HG02884 (cell line): ENCODE measurements at regions not wholly inside any gene's neighbourhood (a gene's known extent, or its start where the extent isn't known, plus 50 kb on each side); places are given as distances from the start of the nearest gene placed in this dataset.

Source experiments
- ATAC-seq: cut with Tn5 transposase; IDR thresholded peaks from one replicate; pipeline ENCODE4 v1.9.1; 2021; ENCODE audit warnings: mild to moderate bottlenecking, moderate library complexity; ENCODE audit not compliant: unreplicated experiment

DNA sequence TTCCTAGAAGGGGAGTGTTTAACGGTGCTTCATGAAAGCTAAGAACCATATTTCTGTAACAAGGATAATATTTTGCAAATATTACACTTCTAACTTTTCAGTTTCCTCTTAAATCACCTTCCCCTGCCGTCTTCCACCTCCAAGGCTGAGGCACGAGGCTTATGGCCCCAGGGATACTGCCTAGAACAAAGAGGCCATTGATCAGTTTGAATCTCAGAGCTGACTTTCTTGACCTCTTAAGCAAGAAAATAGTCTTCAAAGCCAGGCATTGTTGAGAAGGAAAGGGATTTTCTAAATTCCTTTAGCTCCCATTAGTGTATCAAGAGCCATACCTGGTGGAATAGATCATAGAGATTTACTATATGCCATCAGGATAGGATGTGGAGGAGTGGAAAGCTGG is 566.2 kb downstream of the BNC2 start:
- no peak for ATAC-seq

DNA sequence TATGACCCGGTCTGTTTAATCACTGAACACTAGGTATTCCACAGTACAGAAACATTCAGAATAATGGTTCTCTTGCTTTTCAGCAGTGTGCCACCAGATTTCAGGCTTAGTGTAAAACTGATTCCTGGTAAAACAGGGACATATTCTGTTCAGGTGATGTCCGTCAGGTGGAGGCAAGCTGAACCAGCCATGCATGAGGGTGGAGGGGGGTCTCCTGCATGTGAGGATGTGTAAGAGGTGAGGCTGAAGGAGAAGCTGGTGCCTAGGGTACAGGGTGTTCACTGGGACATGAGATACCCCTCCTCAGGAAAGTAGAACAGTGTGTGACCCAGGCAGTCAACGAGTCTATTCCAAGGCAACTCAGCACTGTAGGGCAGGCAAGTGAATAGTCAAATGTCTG is 563.9 kb downstream of the BNC2 start:
- no peak for ATAC-seq

DNA sequence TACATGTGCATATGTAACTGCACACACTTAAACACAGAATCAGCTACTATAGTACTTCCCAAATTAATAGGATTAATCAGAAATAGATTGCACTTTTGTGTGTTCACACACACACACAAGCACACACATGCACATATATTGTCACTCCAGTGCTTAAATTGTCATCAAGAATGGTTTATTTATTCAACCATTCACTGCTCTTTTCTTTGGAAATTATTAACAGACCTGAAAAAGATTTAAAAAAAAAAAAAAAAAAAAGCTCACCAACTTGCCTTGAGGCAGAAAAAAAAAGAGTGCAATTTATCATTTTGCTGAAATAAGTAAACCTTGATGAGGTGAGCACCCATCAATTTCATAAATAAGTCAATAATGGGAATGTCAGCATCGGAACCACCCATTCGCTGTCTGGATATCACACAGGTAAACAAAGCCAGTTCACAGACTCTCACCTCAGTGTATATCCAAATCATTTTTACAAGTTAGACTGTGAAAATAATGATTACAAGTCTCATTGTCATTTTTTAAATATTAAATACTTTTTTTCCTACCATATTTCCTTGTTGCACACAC is 562.8 kb downstream of the BNC2 start:
- no peak for ATAC-seq

DNA sequence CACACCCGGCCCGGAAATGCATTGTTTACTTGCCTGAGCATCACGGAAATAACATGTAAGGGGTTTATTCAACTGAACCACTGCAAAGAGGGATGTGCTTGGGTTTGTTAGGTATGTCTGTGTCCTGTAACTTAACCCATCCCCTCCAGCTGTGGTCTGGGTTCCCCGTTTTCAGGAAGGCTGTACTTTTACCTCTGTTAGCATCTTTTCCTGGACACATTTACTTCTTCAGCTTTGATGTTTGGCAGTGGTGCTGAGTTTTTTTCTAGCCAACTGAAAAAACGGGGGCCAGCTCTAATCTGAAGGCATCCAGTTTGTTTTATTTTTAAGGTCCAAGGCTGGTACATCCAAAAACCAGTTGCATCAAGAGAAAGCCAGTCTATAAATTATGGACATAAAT is 561.8 kb downstream of the BNC2 start:
- ATAC-seq: no peak

DNA sequence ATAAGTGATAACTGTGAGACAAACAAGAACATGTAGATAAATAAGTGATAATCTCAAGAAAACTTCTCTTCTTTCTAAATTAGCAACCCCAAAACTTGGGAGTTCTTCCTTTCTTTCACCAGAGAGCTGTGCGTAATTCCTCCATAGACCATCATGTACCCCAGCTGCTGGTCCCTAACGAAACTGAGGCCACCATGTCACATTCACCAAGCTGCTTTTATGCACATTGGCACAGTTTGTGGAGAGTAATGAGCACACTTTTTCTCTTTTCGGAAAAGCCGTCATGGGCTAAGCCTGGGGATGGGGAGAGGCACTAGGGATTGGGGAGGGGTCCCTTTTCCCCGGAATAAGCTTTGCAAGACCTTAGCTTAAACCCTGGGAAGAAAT is 561.4 kb downstream of the BNC2 start:
- ATAC-seq: no peak

DNA sequence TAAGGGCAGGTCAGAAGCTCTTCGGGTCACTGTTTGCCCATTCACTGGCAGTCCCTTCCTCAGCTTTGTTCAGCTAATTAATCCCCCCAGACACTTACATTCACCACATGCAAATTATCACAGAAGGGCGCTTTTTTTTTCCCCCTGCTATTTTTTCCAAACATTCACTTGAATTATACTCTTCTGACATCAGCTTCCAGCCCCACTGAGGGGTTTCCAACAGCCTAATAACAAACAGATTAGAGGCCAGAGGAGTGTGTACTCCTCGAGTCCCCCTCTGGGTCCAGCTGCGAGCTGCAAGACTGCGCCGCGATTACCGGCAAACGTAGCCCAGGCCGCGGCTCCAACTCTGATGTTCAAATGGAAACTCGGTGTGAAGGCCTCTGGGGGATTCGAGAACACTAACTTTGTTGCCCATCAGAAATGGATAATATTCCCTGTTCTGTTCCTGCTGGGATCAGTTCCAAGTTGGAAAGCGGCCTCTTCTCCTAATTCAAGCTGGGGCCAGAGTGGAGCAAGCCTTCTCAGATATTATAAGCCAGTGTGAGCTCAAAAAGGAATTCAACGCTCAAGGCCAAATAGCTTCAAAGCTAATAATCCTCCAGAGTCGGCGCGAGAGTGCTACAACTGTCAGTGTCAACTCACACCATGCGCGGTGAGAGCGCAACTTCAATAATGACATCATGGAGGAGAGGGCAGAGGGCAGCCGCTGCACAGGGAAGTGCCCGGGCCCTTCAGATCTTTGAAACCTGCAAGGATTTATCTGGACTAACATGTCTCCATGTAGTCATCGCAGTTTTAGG is 560.8 kb downstream of the BNC2 start:
- no peak for ATAC-seq

DNA sequence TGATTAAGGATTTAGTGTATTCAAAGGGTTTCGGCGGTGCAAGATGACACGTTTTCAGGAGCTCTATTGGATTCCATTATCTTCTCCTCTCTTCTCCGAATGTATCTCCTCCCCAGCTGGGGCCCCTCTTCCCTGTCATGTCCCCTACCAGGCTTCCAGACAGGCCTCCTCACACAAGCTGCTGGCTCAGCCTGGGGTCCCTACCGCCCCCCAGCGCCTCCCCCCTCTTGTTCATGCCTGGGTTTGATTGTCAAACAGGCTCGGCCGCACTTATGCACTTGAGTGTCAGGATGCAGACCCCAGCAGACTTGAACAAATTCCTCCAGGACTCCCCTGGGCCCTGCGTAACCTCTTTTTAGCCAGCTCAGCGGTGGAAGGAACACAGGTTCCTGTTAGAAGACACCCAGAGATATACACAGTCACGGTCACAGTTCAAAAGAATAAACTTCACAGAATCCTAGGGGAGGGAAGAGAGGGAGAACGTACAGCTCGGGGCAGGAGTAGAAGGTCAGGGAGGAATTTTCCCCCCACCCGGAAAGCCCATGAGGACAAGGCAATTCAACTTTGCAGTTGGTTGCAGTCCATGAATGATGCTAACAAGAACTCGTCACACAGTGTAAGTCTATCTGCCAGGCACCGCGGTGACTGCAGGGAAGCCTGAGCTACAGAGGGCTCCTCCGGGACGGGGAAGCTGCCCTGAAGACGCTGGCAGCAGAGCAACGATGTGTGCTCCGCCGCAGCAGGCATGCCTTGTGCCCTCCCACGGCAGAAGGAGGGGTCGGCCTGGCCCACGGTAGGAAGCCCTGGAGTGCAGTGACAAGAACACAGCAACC is 560.0 kb downstream of the BNC2 start:
- no peak for ATAC-seq

DNA sequence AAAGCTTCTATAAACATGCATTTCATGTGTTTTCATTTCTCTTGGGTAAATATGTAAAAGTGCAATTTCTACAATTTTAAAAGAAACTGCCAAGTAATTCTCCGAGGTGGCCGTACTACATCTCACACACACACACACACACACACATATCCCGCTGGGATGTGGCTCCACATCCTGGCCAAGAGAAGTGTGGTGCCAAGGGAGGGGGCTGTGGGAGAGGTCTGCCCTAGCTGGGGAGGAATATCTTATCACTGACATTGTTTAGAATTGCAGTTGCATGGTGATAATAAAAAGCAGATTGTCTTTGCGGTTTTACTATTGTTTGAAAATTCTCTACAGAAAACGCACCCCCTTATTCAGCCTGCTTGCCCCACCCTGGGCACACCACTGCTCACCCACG is 558.4 kb downstream of the BNC2 start:
- ATAC-seq: no peak

DNA sequence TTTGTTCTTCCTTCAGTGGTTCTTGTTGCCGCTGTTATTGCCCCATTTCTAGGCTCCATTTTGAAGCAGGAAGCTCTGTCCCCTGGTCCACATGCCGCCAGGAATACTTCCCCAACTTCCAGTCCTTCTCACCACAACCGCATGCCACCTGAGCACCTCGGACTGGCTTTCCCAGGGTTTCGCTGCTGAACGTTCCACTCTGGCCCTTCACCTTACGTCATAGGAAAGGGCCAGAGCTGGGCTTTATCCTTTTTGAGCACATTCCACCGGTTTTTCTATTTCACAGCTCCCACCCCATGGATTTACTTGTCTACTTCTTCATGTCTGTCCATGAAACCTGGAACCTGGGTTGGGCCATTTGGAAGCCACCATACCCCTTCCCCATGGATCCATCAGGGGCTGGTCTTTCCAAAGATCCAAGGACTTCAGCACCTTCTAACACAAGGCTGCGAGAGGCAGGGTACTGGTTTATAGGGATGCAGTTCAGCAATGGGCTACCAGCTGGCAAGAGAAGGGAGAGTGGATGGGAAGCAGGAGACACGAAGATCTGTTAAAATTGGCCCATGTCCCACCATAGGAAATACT is 557.4 kb downstream of the BNC2 start:
- ATAC-seq: no peak

DNA sequence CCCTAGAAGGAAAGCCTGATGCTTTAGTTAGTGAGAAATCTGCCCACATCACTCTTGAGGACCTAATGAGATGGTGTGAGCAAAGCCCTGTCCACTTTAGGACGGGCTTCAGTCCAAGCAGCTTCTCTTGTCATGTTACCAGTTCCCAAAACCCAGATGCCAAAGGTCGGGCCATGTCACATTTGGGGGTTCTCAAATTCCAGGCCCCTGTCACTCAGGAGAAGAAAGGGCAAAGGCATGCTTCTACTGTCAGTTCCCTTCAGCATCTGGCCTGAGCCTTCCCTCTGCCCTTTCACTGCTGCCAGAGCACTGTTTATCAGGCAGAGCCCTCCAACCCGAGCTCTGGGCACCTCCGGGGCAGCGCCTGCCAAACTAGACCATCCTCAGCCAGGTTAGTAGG is 556.0 kb downstream of the BNC2 start:
- no peak for ATAC-seq

DNA sequence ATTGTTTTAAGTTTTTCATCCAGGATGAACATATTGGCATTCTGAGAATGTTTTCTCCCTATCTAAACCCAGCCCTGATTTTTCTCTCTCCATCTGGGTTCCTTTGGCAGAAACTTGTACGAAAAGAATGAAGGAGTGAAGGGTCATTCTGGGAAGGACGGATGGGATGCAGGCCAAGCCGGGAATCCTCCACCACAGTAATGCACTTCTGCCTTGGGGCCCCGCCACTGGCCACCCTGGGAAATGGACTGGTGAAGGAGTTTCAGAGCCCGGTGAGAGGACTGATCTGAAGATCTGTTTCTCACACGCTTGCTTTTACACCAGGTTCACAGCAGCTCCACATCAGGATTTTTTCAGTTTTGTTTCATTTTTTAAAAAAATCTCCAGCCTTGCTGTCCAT is 554.8 kb downstream of the BNC2 start:
- no peak for ATAC-seq

DNA sequence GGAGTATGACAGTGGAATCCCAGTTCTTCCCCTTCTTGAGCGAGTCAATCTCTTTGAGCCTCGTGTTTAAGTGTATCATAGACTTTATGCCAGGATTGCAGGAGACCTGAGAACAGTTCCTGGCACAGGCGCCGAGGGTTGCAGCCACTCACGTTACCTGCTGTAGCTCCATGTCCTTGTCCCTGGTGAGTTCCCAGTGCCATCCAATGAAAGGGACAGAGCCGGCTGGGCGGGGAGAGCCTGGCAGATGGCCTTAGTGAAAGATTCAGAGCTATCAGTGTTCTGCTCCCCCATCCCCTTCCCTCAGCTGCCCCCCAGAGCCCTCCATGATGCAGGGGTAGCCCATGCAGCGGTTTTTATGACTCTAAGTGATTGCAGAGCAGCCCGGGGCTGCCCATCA is 554.0 kb downstream of the BNC2 start:
- no peak for ATAC-seq

DNA sequence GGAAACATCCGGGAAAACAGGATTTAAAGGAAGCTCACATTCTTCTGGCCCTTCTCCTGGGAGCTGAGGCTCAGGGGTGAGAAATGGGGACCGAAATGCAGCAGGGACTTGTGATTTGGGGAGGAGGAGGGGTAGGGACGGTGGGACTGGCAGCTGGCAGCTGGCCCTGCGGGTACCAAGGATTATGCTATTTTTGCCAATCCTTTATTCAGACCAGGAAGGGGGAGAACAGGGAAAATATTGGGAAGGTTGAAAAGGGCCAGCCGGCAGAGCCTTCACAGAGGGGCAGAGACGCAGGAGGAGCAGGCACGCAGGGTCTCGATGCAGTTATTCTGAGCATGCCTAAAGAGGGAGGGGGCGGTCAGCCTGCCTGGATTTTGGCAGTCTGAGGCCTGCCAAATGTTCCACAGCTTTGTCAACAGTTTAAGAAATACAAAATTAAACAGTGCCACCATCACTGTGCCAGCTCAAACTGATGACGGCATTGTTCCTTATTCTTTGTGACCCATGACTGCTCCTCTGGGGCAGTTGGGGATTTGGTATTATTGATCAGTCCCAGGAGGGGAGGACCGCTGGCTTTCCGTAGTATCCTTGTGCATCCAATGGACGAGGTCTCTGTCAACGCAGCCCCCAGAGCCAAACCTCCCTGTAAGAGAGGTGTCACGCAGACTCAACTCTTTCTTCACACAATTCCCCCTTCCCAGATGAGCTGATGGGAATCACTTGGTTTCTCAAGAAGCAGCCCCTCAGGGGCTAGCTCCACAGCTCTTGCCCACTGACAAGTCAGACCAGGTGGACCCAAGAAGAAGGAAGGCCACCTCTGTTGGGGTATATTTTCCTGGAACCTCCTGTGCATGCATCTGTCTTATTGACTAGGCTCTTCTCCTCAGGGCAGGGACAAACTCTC is 553.3 kb downstream of the BNC2 start:
- ATAC-seq: no peak

DNA sequence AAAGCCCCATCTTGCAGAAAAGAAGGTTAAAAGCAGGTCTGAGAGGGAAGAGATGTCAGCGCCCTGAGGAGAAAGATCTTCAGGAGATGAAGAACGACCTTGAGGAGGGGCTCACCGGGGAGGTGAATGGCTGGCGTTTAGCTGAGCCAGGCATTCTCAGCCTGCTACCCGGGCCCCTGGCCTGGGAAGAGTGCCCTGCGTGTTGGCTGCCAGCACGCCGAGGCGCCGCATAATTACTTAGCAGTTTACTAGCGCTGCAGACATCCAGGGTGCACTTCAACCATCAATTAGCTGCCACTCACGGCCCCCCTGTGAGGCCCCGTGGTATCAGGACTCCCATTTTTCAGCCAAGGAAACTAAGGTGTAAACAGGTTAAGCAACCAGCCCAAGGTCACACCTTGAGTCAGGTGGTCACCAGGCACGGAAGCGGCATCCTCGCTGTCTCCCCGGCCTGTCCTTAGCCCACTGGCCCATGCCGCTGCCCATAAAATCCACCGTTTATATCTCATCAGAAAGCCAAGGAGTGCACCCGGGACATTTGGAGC is 551.9 kb downstream of the BNC2 start:
- no peak for ATAC-seq

DNA sequence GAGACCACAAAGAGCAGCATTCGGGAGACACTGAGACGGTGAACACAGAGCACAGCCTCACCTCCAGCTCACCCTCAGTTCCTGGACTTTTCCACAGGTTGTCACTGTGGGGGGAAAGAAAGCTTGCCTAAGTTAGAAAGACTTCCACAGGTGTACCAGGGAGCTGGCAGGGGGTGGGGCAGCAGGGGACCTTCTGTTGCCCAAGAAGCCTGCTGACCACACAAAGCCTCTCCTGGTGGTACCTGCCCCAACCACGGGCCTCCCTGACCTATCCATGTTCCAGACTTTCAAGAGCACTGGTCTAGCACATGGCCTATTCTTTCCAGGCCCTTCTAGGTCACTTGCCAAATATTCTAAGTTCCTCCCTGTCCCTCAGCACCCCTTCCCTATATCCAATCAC is 550.8 kb downstream of the BNC2 start:
- no peak for ATAC-seq

DNA sequence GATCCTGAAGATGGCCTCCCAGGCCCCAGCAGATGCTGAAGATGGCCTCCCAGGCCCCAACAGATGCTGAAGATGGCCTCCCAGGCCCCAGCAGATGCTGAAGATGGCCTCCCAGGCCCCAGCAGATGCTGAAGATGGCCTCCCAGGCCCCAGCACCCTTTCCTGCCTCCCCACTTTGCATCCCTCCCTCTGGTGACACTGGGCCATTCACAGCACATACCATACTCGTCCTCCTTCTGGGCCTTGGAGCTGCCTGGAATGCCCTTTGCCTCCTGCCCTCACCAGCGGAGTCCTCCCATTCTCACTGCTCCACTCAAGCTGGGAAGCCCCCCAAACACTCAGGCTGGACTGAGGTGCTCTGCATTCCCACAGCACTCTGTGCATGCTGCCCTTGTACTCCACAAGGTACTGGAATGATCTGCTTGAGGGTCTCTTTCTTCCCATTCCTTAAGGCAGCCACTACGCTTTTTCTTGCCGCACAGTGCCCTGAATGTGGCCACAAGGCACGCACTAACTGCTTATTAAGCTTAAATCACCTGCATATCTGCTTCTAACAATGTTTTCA is 550.0 kb downstream of the BNC2 start:
- ATAC-seq: no peak

DNA sequence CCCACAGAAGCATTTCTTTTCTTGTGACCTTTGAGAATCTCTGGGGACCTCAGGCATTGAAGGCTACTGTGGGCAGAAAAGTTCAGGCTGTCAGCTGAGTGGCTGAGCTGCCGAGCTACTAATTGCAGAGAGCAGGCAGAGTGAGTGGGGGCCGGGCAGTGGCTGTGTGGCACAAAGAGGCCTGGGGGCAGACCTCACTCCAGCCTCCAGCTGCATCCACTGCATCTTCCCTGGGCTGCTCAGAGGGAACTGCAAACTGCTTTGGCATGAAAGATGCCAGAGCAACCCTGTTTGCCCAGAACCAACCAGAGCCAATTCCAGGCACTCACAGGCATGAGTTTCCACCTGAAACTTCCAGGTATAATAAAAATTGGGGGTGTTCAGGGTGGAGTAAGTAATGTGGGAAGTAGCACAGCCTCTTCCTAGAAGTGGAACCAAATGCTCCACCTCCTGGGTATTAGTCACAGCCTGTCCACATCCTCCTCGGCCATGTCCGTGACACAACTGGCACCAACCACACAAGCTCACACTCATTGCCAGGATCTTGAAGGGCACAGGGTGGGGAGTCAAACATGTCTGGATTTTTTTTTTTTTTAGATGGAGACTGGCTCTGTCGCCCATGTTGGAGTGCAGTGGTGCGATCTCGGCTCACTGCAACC is 548.9 kb downstream of the BNC2 start:
- ATAC-seq: no peak

DNA sequence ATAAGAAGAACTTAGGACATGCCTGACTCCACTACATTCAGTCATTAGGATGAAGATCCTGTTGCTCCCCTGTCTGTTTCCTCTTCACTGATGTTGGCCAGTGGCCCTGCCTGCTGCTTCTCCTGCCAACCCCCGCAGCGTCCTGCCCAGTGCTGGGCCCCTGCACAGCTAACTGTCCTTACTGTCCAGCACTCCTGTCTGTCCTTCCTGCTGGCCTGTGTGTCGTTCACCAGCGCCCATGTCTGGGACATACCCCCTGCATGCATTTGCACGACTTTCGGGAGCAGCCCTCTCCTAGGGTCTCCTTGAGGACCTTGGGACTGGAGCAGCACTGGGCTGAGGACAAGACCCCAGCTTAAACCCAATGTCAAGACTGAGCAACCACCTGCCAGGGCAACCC is 547.6 kb downstream of the BNC2 start:
- no peak for ATAC-seq

DNA sequence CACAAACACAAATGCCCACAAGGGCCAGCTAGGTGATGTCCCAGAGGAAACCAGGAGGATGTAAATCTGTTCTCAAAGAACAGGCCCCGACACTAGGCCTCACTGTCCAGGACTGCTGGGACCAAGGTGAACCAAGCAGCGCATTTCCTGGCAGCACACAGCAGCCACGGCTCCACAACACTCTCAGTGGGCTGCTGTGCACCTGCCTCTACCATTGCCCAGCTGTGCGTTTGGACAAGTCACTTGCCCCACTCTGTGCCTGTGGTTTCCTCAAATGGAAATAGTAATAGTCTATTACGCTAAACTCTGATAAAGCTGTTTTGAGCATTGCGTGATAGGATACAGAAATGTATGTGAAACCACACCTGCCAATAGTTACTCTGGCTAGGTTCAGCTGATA is 544.5 kb downstream of the BNC2 start:
- ATAC-seq: no peak

DNA sequence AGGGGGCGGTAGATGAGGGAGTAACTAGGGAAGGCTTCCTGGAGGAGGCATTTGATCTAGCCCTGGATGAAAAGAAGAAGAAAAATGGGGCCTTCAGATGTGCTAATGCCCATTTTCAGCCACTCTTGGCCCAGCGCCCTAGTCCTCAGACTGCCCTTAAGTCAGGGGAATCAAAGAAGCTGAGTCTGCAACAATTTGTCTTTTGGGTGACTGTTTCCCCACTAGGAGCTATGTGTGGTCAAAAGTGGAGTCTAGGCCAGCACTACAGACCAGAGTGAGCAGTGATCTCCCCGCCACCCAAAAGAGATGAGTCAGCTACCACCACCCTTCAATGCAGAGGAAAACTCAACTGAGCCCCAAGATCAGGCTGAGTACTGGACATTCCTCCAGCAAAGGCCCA is 542.1 kb downstream of the BNC2 start:
- no peak for ATAC-seq
